ENCODE measurements at regions not wholly inside any gene's neighbourhood (a gene's known extent, or its start where the extent isn't known, plus 50 kb on each side); places are given as distances from the start of the nearest gene placed in this dataset.

DNA sequence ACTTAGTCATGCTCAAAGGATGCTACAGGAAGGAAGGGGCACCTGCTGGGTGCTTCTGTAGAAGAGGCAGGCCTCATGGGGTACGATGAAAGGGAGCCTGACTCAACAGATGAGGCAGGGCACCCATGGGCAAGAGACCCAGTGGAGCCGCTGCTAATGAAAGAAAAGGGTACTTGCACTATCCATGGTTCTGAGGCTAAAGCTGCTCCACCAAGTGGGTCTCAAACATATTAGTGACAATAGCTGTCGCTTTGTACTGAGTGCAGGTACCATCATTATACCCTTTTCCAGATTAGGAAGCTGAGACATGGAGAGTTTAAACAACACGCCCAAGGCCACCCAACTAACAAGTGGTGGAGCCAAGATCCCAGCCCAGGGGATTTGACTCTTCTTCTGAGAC, 127.5 kb upstream of the SERPIND1 start:
- TF ChIP-seq, protein P1, sequence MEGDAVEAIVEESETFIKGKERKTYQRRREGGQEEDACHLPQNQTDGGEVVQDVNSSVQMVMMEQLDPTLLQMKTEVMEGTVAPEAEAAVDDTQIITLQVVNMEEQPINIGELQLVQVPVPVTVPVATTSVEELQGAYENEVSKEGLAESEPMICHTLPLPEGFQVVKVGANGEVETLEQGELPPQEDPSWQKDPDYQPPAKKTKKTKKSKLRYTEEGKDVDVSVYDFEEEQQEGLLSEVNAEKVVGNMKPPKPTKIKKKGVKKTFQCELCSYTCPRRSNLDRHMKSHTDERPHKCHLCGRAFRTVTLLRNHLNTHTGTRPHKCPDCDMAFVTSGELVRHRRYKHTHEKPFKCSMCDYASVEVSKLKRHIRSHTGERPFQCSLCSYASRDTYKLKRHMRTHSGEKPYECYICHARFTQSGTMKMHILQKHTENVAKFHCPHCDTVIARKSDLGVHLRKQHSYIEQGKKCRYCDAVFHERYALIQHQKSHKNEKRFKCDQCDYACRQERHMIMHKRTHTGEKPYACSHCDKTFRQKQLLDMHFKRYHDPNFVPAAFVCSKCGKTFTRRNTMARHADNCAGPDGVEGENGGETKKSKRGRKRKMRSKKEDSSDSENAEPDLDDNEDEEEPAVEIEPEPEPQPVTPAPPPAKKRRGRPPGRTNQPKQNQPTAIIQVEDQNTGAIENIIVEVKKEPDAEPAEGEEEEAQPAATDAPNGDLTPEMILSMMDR (IDR thresholded peaks at IDR 0.05) = no peak
- TF ChIP-seq POLR2A (IDR thresholded peaks at IDR 0.05) = no peak

Data from esophagus squamous epithelium (tissue), 4 donors.